Activated T-helper 2 cell treated with anti-CD3 and anti-CD28 coated beads, Interferon-gamma antibody, Interleukin-2, Interleukin-4, amounts not matched to agents 10 μg/mL and 5 μg/mL and 100 μg/mL, durations not matched to agents 14 hours and 24 hours and 36 hours (primary cell): ENCODE measurements at regions not wholly inside any gene's neighbourhood (a gene's known extent, or its start where the extent isn't known, plus 50 kb on each side); places are given as distances from the start of the nearest gene placed in this dataset.

Experiments
- DNase-seq: peaks from one replicate; pipeline ENCODE4 v3.0.0; 2021; ENCODE audit warnings: low spot score
- H3K27ac Mint-ChIP-seq: one replicate; pipeline ENCODE4 v1.8.0; 2021; ENCODE audit warnings: mixed read lengths
- H3K27me3 Mint-ChIP-seq: one replicate; pipeline ENCODE4 v1.8.0; 2021; ENCODE audit warnings: low read depth, mixed read lengths
- H3K36me3 Mint-ChIP-seq: one replicate; pipeline ENCODE4 v1.8.0; 2021; ENCODE audit warnings: low read depth, mixed read lengths
- H3K4me1 Mint-ChIP-seq: one replicate; pipeline ENCODE4 v1.8.0; 2021; ENCODE audit warnings: low read depth, mixed read lengths
- H3K4me3 Mint-ChIP-seq: one replicate; pipeline ENCODE4 v1.8.0; 2021; ENCODE audit warnings: low read depth, mild to moderate bottlenecking, moderate library complexity, mixed read lengths
- H3K9me3 Mint-ChIP-seq: one replicate; pipeline ENCODE4 v1.8.0; 2021; ENCODE audit warnings: mixed read lengths
- intact Hi-C: fragments of 100-400 bp; cut with micrococcal nuclease; formaldehyde crosslinking; loops from one replicate; pipeline ENCODE4 v1.15.1; 2023

GRCh38 chr7:35988105-35988504 is 164.9 kb upstream of the EEPD1 start:
- no peaks in the 10 kb centered on the region for H3K36me3 Mint-ChIP-seq
- DNase-seq: no peak
- intact Hi-C loops: no loop called here
- no peak overlapping the region for H3K27ac Mint-ChIP-seq
- peaks cover 16% of the 10 kb centered on the region for H3K4me1 Mint-ChIP-seq
- no peaks in the 10 kb centered on the region for H3K27me3 Mint-ChIP-seq
- H3K4me3 Mint-ChIP-seq: no peak overlapping the region
- no peaks in the 10 kb centered on the region for H3K9me3 Mint-ChIP-seq

- Mint-ChIP-seq H3K27ac (no peak overlapping the region), H3K36me3 (no peaks in the 10 kb centered on the region)
- intact Hi-C loops: no loop called here
Observed at GRCh38 chr7:35988818-35989217, 164.2 kb upstream of the EEPD1 start.

GRCh38 chr7:35991511-35992232 is 161.4 kb upstream of the EEPD1 start:
- H3K27me3 Mint-ChIP-seq: no peaks in the 10 kb centered on the region
- H3K36me3 Mint-ChIP-seq: no peaks in the 10 kb centered on the region
- no peaks in the 10 kb centered on the region for H3K9me3 Mint-ChIP-seq
- no peak overlapping the region for H3K27ac Mint-ChIP-seq
- H3K4me3 Mint-ChIP-seq: no peak overlapping the region
- intact Hi-C loops: no loop called here
- no peak for DNase-seq
- H3K4me1 Mint-ChIP-seq: peaks cover 16% of the 10 kb centered on the region

More at GRCh38 chr7:35988818-35989217, 164.2 kb upstream of the EEPD1 start:
- H3K9me3 Mint-ChIP-seq: no peaks in the 10 kb centered on the region
- DNase-seq: no peak
- no peak overlapping the region for H3K4me3 Mint-ChIP-seq
- H3K4me1 Mint-ChIP-seq: peaks cover 16% of the 10 kb centered on the region
- H3K27me3 Mint-ChIP-seq: no peaks in the 10 kb centered on the region

GRCh38 chr7:35992436-35992835 is 160.6 kb upstream of the EEPD1 start:
- H3K4me1 Mint-ChIP-seq: peaks cover 16% of the 10 kb centered on the region
- no peaks in the 10 kb centered on the region for H3K9me3 Mint-ChIP-seq
- no peaks in the 10 kb centered on the region for H3K27me3 Mint-ChIP-seq
- DNase-seq: no peak
- no peak overlapping the region for H3K4me3 Mint-ChIP-seq
- intact Hi-C loops: no loop called here
- no peak overlapping the region for H3K27ac Mint-ChIP-seq
- H3K36me3 Mint-ChIP-seq: no peaks in the 10 kb centered on the region

GRCh38 chr7:35993113-35993512 is 159.9 kb upstream of the EEPD1 start:
- Mint-ChIP-seq H3K4me1 (peaks cover 16% of the 10 kb centered on the region), H3K4me3 (no peak overlapping the region), H3K27ac (no peak overlapping the region), H3K27me3 (no peaks in the 10 kb centered on the region), H3K36me3 (no peaks in the 10 kb centered on the region), H3K9me3 (no peaks in the 10 kb centered on the region)
- no peak for DNase-seq
- intact Hi-C loops: no loop called here

GRCh38 chr7:35993676-35994606 is 159.1 kb upstream of the EEPD1 start:
- intact Hi-C loops: no loop called here

GRCh38 chr7:35995334-35995733 is 157.7 kb upstream of the EEPD1 start:
- intact Hi-C loops: no loop called here
- H3K27me3 Mint-ChIP-seq: no peaks in the 10 kb centered on the region
- no peaks in the 10 kb centered on the region for H3K9me3 Mint-ChIP-seq
- H3K36me3 Mint-ChIP-seq: no peaks in the 10 kb centered on the region
- H3K4me3 Mint-ChIP-seq: no peak overlapping the region
- no peak for DNase-seq
- H3K27ac Mint-ChIP-seq: no peak overlapping the region
- H3K4me1 Mint-ChIP-seq: peaks cover 16% of the 10 kb centered on the region

More at GRCh38 chr7:35993676-35994606, 159.1 kb upstream of the EEPD1 start:
- no peaks in the 10 kb centered on the region for H3K36me3 Mint-ChIP-seq
- peaks cover 16% of the 10 kb centered on the region for H3K4me1 Mint-ChIP-seq
- H3K27me3 Mint-ChIP-seq: no peaks in the 10 kb centered on the region
- H3K27ac Mint-ChIP-seq: no peak overlapping the region
- H3K9me3 Mint-ChIP-seq: no peaks in the 10 kb centered on the region
- H3K4me3 Mint-ChIP-seq: no peak overlapping the region
- no peak for DNase-seq

- intact Hi-C loops: no loop called here
- no peak overlapping the region for H3K27ac Mint-ChIP-seq
- H3K4me3 Mint-ChIP-seq: no peak overlapping the region
- peaks cover 8% of the 10 kb centered on the region for H3K27me3 Mint-ChIP-seq
- H3K4me1 Mint-ChIP-seq: no peaks in the 10 kb centered on the region
- H3K9me3 Mint-ChIP-seq: no peaks in the 10 kb centered on the region
- H3K36me3 Mint-ChIP-seq: no peaks in the 10 kb centered on the region
- no peak for DNase-seq
Observed at GRCh38 chr7:35998481-35998880, 154.6 kb upstream of the EEPD1 start.

- peaks cover 10% of the 10 kb centered on the region for H3K4me1 Mint-ChIP-seq
- H3K27ac Mint-ChIP-seq: no peak overlapping the region
- H3K4me3 Mint-ChIP-seq: no peak overlapping the region
Observed at GRCh38 chr7:36001546-36001945, 151.5 kb upstream of the EEPD1 start.

GRCh38 chr7:36002900-36003299 is 150.2 kb upstream of the EEPD1 start:
- Mint-ChIP-seq H3K4me3 (no peak overlapping the region), H3K36me3 (no peaks in the 10 kb centered on the region), H3K27me3 (peaks cover 11% of the 10 kb centered on the region), H3K4me1 (peaks cover 10% of the 10 kb centered on the region), H3K9me3 (no peaks in the 10 kb centered on the region), H3K27ac (no peak overlapping the region)
- no peak for DNase-seq
- intact Hi-C loops: loop anchor here (10.0 kb wide), 1 partner anchor 112 kb away; no protein-coding TSS in a partner anchor

More at GRCh38 chr7:36001546-36001945, 151.5 kb upstream of the EEPD1 start:
- Mint-ChIP-seq H3K9me3 (no peaks in the 10 kb centered on the region), H3K27me3 (peaks cover 11% of the 10 kb centered on the region), H3K36me3 (no peaks in the 10 kb centered on the region)
- no peak for DNase-seq
- intact Hi-C loops: loop anchor here (10.0 kb wide), 1 partner anchor 113 kb away; no protein-coding TSS in a partner anchor

GRCh38 chr7:36003343-36003742 is 149.7 kb upstream of the EEPD1 start:
- Mint-ChIP-seq H3K27me3 (peaks cover 11% of the 10 kb centered on the region), H3K36me3 (no peaks in the 10 kb centered on the region), H3K27ac (no peak overlapping the region), H3K9me3 (no peaks in the 10 kb centered on the region), H3K4me3 (no peak overlapping the region), H3K4me1 (peaks cover 10% of the 10 kb centered on the region)
- no peak for DNase-seq
- intact Hi-C loops: loop anchor here (10.0 kb wide), 1 partner anchor 111 kb away; no protein-coding TSS in a partner anchor

GRCh38 chr7:36005293-36005692 is 147.8 kb upstream of the EEPD1 start:
- H3K4me1 Mint-ChIP-seq: peaks cover 10% of the 10 kb centered on the region
- H3K27me3 Mint-ChIP-seq: peaks cover 11% of the 10 kb centered on the region
- intact Hi-C loops: loop anchor here (10.0 kb wide), 1 partner anchor 110 kb away; no protein-coding TSS in a partner anchor
- H3K9me3 Mint-ChIP-seq: no peaks in the 10 kb centered on the region
- H3K4me3 Mint-ChIP-seq: no peak overlapping the region
- no peak for DNase-seq
- no peak overlapping the region for H3K27ac Mint-ChIP-seq
- no peaks in the 10 kb centered on the region for H3K36me3 Mint-ChIP-seq

- Mint-ChIP-seq H3K27ac (no peak overlapping the region), H3K4me3 (no peak overlapping the region), H3K27me3 (peaks cover 9% of the 10 kb centered on the region), H3K36me3 (no peaks in the 10 kb centered on the region), H3K9me3 (no peaks in the 10 kb centered on the region), H3K4me1 (peaks cover 10% of the 10 kb centered on the region)
- DNase-seq: no peak
- intact Hi-C loops: loop anchor here (10.0 kb wide), 1 partner anchor 109 kb away; no protein-coding TSS in a partner anchor
Observed at GRCh38 chr7:36005876-36006275, 147.2 kb upstream of the EEPD1 start.
